ENCODE measurements at regions not wholly inside any gene's neighbourhood (a gene's known extent, or its start where the extent isn't known, plus 50 kb on each side); places are given as distances from the start of the nearest gene placed in this dataset.

DNA sequence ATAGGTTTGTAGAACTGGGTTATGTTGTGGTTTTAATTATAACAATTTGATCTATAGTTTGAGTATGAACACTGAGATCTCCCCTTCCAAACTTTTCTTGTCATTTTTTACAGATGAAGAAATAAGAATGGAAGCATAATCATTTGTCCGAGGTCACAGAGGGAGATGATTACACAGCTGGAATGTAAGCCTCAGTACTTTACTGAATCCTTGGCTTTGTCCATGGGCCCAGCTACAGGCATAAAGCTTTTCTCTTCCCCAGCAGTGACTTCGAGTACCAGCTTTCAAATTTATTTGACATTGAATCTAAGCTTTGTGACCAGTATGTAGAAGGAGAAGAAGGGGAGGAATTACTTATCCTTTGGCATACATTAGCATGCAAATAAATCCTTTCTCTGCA, 80.9 kb upstream of the DCBLD2 start:
- H3K4me3 ChIP-seq (ENCODE audit: low read length) = no peak overlapping the region
- H3K27me3 ChIP-seq (ENCODE audit: insufficient read depth, low read length, poor library complexity, severe bottlenecking) = no peaks in the 10 kb centered on the region
- Mint-ChIP-seq H3K27ac (no peak overlapping the region), H3K36me3 (no peaks in the 10 kb centered on the region), H3K9me3 (no peaks in the 10 kb centered on the region), H3K4me1 (no peaks in the 10 kb centered on the region), H3K4me3 (no peak overlapping the region), H3K27me3 (peaks cover 0 to 3% of the 10 kb centered on the region in 2 donors)
- no peaks in the 10 kb centered on the region for H3K9me3 ChIP-seq (ENCODE audit: low read length)
- H3K27ac ChIP-seq (ENCODE audit: low read depth, low read length) = no peak overlapping the region
- CTCF ChIA-PET = no interaction called here
- DNase-seq = no peak
- POLR2A ChIA-PET = no interaction called here
- no peaks in the 10 kb centered on the region for H3K36me3 ChIP-seq (ENCODE audit: insufficient read depth, low read length)
- no peaks in the 10 kb centered on the region for H3K4me1 ChIP-seq (ENCODE audit: insufficient read depth, low read length)

DNA sequence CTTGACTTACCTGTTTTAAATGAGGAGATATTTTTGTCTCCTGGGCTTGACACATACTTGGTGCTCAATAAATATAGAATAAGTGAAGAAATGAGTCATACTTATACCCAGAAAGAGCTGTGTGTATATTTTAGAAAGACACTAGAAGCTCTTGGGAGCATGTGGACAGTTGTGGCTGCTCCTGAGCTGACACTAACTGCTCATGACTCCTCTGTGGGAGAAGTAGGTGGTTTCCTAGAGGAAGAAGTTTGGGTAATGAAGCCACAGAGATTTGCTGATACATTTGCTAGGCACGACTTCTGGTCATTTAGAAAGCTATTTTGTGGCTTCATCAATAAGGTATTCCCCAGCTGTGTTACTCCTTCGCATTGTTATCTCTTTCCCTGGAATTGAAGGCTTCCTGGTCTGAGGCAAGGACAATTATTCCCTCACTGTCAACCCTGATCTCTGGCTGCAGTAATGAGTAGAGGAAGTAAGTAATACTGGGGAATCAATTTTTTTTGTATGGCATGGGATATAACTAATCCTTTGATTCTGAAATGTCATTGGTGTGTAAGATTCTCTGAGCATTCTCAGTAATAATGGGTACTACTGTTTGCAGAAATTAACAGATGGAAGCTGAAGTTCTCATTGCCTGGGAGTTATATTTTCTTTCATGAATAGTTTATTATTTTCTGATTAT, 79.6 kb upstream of the DCBLD2 start:
- CTCF ChIA-PET = no interaction called here
- Mint-ChIP-seq H3K9me3 (peaks cover 0 to 4% (median 0%) of the 10 kb centered on the region in 5 donors), H3K4me3 (no peak overlapping the region), H3K36me3 (no peaks in the 10 kb centered on the region), H3K27me3 (no peaks in the 10 kb centered on the region), H3K27ac (peak overlapping the region in 1 of 8 donors; percentile 73), H3K4me1 (no peaks in the 10 kb centered on the region)
- Histone ChIP-seq H3K27ac (ENCODE audit: low read depth, low read length) (no peak overlapping the region), H3K4me3 (ENCODE audit: low read length) (no peak overlapping the region), H3K27me3 (ENCODE audit: insufficient read depth, low read length, poor library complexity, severe bottlenecking) (no peaks in the 10 kb centered on the region), H3K9me3 (ENCODE audit: low read length) (no peaks in the 10 kb centered on the region), H3K4me1 (ENCODE audit: insufficient read depth, low read length) (no peaks in the 10 kb centered on the region), H3K36me3 (ENCODE audit: insufficient read depth, low read length) (no peaks in the 10 kb centered on the region)
- POLR2A ChIA-PET = no interaction called here
- no peak for DNase-seq

DNA sequence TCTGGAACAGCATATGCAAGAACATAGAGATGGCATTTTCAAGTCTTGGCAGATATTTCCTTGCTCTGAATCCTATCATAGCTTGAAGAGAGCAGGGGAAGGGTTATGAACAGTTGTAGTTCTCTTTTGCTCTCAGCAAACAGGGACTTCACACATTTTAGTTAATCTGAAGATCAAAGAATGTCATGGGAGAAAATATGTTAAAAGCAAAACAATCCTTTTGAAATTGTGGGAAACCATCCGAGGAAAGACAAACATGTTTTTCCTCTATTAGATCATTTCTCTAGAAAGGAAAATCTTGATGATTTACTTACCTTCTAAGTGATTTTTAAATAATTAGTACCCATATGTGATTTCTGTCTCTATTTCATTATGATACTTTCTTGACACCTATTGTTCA, 77.8 kb upstream of the DCBLD2 start:
- POLR2A ChIA-PET = no interaction called here
- no peaks in the 10 kb centered on the region for H3K27me3 Mint-ChIP-seq

DNA sequence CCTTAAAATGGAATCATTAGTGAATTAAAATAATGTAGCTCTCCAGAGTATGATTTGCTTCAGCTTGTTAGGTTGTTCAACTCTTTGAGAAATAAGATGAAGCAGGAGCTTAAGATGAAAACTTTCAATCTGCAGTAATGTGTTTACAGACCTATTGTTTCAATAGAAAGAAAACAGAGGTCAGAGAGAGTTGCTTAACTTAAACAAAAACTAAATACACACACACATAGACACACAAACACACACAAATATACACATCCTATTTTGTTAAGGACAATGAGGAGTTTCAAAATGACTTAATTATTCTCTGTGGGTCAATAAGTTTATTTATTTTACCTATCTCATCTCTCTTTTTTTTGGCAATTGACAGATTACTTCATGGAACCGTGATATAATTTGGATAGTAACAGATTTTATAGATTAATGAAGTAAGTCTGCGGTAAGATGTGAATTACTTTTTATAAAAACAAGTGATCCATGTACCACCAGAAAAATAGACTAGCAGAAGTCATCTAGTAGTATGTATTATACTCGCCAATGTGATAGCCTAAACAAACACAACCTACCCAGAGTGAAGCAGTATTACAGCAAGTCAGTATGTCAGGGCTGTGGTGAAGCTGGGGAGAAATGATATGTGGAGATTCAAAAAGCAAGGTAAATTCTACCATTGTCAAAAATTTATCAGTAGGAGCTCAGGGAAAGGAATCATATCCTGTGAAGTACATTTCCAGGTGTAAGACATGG, 76.7 kb upstream of the DCBLD2 start:
- ChIA-PET POLR2A (no interaction called here), CTCF (no interaction called here)
- no peaks in the 10 kb centered on the region for H3K36me3 ChIP-seq (ENCODE audit: insufficient read depth, low read length)

More for the DNA sequence above, 77.8 kb upstream of the DCBLD2 start:
- H3K4me3 ChIP-seq (ENCODE audit: low read length) = no peak overlapping the region
- no peaks in the 10 kb centered on the region for H3K36me3 ChIP-seq (ENCODE audit: insufficient read depth, low read length)
- no peaks in the 10 kb centered on the region for H3K4me1 ChIP-seq (ENCODE audit: insufficient read depth, low read length)
- no peak overlapping the region for H3K27ac Mint-ChIP-seq
- no peak overlapping the region for H3K27ac ChIP-seq (ENCODE audit: low read depth, low read length)
- CTCF ChIA-PET = no interaction called here
- H3K4me3 Mint-ChIP-seq = no peak overlapping the region
- H3K9me3 Mint-ChIP-seq = peaks cover 2 to 8% (median 3%) of the 10 kb centered on the region in 5 donors
- H3K4me1 Mint-ChIP-seq = no peaks in the 10 kb centered on the region
- DNase-seq = no peak
- no peaks in the 10 kb centered on the region for H3K9me3 ChIP-seq (ENCODE audit: low read length)
- no peaks in the 10 kb centered on the region for H3K36me3 Mint-ChIP-seq
- H3K27me3 ChIP-seq (ENCODE audit: insufficient read depth, low read length, poor library complexity, severe bottlenecking) = no peaks in the 10 kb centered on the region

DNA sequence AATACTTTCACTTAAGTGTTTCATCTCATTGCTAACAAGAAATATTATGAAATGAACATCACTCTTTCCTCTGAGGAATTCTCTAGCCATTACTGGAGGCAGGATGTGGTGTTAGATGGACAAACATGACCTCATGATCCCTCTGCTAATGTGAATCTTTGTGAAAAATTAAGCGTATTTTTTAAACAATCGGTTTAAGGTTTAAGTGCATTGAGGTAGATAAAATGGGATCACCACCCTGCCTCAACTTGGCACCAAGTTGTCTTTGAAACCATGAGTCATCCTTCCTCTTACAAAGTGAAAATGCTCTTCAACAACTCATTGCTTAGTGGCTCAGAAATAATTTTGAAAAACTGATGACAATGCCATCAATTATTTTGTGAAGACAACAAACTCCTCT, 76.0 kb upstream of the DCBLD2 start:
- Mint-ChIP-seq H3K27me3 (no peaks in the 10 kb centered on the region), H3K4me3 (no peak overlapping the region), H3K27ac (no peak overlapping the region), H3K36me3 (peaks cover 0 to 3% (median 0%) of the 10 kb centered on the region in 3 donors), H3K9me3 (peaks cover 2 to 8% (median 5%) of the 10 kb centered on the region in 5 donors), H3K4me1 (no peaks in the 10 kb centered on the region)
- ChIA-PET POLR2A (no interaction called here), CTCF (no interaction called here)
- H3K9me3 ChIP-seq (ENCODE audit: low read length) = no peaks in the 10 kb centered on the region
- no peaks in the 10 kb centered on the region for H3K27me3 ChIP-seq (ENCODE audit: insufficient read depth, low read length, poor library complexity, severe bottlenecking)
- DNase-seq = no peak
- no peak overlapping the region for H3K27ac ChIP-seq (ENCODE audit: low read depth, low read length)
- no peak overlapping the region for H3K4me3 ChIP-seq (ENCODE audit: low read length)
- H3K4me1 ChIP-seq (ENCODE audit: insufficient read depth, low read length) = no peaks in the 10 kb centered on the region
- H3K36me3 ChIP-seq (ENCODE audit: insufficient read depth, low read length) = no peaks in the 10 kb centered on the region

More for the DNA sequence above, 76.7 kb upstream of the DCBLD2 start:
- Mint-ChIP-seq H3K9me3 (peaks cover 2 to 8% (median 3%) of the 10 kb centered on the region in 5 donors), H3K4me1 (no peaks in the 10 kb centered on the region), H3K4me3 (no peak overlapping the region), H3K27me3 (no peaks in the 10 kb centered on the region), H3K36me3 (no peaks in the 10 kb centered on the region), H3K27ac (no peak overlapping the region)
- Histone ChIP-seq H3K27ac (ENCODE audit: low read depth, low read length) (no peak overlapping the region), H3K27me3 (ENCODE audit: insufficient read depth, low read length, poor library complexity, severe bottlenecking) (no peaks in the 10 kb centered on the region), H3K4me1 (ENCODE audit: insufficient read depth, low read length) (no peaks in the 10 kb centered on the region), H3K9me3 (ENCODE audit: low read length) (no peaks in the 10 kb centered on the region), H3K4me3 (ENCODE audit: low read length) (no peak overlapping the region)
- no peak for DNase-seq

DNA sequence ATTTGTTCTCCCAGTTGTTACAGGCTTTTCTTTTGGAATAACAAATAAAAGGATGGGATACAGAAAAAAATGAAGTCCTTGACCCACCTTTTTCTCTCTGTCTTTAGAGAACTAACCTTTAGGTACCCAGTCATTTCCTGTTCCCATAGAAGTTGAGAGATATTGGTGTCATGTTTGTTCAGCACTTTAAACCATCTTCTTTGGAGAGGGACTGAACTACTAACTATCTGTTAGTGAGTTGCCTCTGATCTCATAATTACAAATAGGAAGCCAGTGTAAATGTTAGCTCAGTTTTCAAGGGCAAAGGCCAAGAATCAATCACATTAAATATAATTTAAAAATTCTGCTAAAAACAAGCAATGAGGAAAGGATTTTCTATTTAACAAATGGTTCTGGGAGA, 72.9 kb upstream of the DCBLD2 start:
- H3K9me3 Mint-ChIP-seq = peaks cover 2 to 8% (median 5%) of the 10 kb centered on the region in 5 donors
- H3K27ac Mint-ChIP-seq = no peak overlapping the region
- POLR2A ChIA-PET = no interaction called here
- H3K4me3 ChIP-seq (ENCODE audit: low read length) = no peak overlapping the region
- no peak overlapping the region for H3K4me3 Mint-ChIP-seq
- no peaks in the 10 kb centered on the region for H3K36me3 ChIP-seq (ENCODE audit: insufficient read depth, low read length)
- peaks cover 0 to 2% of the 10 kb centered on the region in 2 donors for H3K27me3 Mint-ChIP-seq
- H3K9me3 ChIP-seq (ENCODE audit: low read length) = no peaks in the 10 kb centered on the region
- peaks cover 0 to 3% (median 0%) of the 10 kb centered on the region in 3 donors for H3K36me3 Mint-ChIP-seq
- CTCF ChIA-PET = no interaction called here
- no peak for DNase-seq
- H3K4me1 ChIP-seq (ENCODE audit: insufficient read depth, low read length) = no peaks in the 10 kb centered on the region
- no peaks in the 10 kb centered on the region for H3K27me3 ChIP-seq (ENCODE audit: insufficient read depth, low read length, poor library complexity, severe bottlenecking)
- no peak overlapping the region for H3K27ac ChIP-seq (ENCODE audit: low read depth, low read length)
- no peaks in the 10 kb centered on the region for H3K4me1 Mint-ChIP-seq

DNA sequence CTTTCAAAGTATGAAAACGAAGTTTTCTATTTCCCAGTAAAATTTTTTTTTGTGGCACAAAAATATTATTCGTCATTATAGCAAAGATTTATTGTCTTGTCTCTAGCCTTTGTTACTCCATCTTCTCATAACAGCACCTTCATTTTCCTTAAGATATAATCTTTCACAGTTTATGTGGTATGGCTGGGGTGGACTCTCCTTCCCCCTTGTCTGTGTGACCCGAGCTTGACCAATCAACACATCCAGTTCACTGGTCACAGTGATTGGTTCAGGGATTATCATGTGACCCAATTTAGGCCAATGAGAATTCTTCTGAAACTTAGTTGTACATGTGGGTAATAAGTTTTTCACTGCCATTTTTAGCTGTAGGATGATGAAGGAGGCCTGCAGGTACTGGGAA, 71.2 kb upstream of the DCBLD2 start:
- Mint-ChIP-seq H3K4me3 (no peak overlapping the region), H3K4me1 (no peaks in the 10 kb centered on the region), H3K27me3 (peaks cover 0 to 2% of the 10 kb centered on the region in 2 donors), H3K27ac (no peak overlapping the region), H3K36me3 (peaks cover 0 to 3% (median 0%) of the 10 kb centered on the region in 3 donors), H3K9me3 (peaks cover 2 to 8% (median 5%) of the 10 kb centered on the region in 5 donors)
- Histone ChIP-seq H3K36me3 (ENCODE audit: insufficient read depth, low read length) (no peaks in the 10 kb centered on the region), H3K4me3 (ENCODE audit: low read length) (no peak overlapping the region), H3K27me3 (ENCODE audit: insufficient read depth, low read length, poor library complexity, severe bottlenecking) (no peaks in the 10 kb centered on the region), H3K27ac (ENCODE audit: low read depth, low read length) (no peak overlapping the region), H3K4me1 (ENCODE audit: insufficient read depth, low read length) (no peaks in the 10 kb centered on the region), H3K9me3 (ENCODE audit: low read length) (no peaks in the 10 kb centered on the region)
- no peak for DNase-seq
- ChIA-PET POLR2A (no interaction called here), CTCF (no interaction called here)

DNA sequence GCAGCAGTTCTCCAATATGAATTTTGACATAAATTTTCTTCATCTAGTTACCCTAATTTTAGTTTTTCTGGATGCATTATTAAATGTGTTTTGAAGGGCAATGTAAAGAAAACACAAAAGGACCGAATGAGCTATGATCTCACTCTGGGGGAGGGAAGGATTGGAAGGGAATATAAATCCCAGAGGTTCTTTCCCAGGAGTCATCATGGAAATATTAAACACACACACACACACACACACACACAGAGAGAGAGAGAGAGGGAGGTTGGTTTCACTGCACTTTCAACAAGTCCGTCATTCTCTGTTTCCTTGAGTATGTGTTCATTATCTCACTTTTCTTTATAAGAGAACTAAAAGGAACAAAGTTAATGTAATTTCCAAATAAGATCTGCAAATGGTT, 70.7 kb upstream of the DCBLD2 start:
- Mint-ChIP-seq H3K36me3 (peaks cover 0 to 3% (median 0%) of the 10 kb centered on the region in 3 donors), H3K27me3 (peaks cover 0 to 2% of the 10 kb centered on the region in 2 donors), H3K4me1 (no peaks in the 10 kb centered on the region), H3K27ac (no peak overlapping the region), H3K4me3 (no peak overlapping the region), H3K9me3 (peaks cover 2 to 8% (median 5%) of the 10 kb centered on the region in 5 donors)
- H3K27me3 ChIP-seq (ENCODE audit: insufficient read depth, low read length, poor library complexity, severe bottlenecking) = no peaks in the 10 kb centered on the region
- ChIA-PET CTCF (no interaction called here), POLR2A (no interaction called here)
- H3K9me3 ChIP-seq (ENCODE audit: low read length) = no peaks in the 10 kb centered on the region
- no peaks in the 10 kb centered on the region for H3K4me1 ChIP-seq (ENCODE audit: insufficient read depth, low read length)
- no peaks in the 10 kb centered on the region for H3K36me3 ChIP-seq (ENCODE audit: insufficient read depth, low read length)
- DNase-seq = no peak
- no peak overlapping the region for H3K4me3 ChIP-seq (ENCODE audit: low read length)
- no peak overlapping the region for H3K27ac ChIP-seq (ENCODE audit: low read depth, low read length)

All from CD8-positive, alpha-beta memory T cell (primary cell).